OCI-LY3 (cell line): ENCODE measurements at regions not wholly inside any gene's neighbourhood (a gene's known extent, or its start where the extent isn't known, plus 50 kb on each side); places are given as distances from the start of the nearest gene placed in this dataset.

Source experiments
- CTCF ChIP-seq: fragments of 200-600, 300-600 bp; sonication (generic); IDR thresholded peaks from 2 replicates; pipeline ENCODE4 v1.5.1; 2014; ENCODE audit warnings: antibody characterized with exemption, low read length, low read depth
- EZH2phosphoT487 ChIP-seq: fragments of 200-600 bp; shearing (Covaris generic); IDR thresholded peaks from 2 replicates; pipeline ENCODE4 v1.6.1; 2018; ENCODE audit warnings: antibody characterized with exemption, mixed run types, low read depth

GRCh38 chr4:166318810-166319525 is 445.9 kb downstream of the TLL1 start:
- no peak for TF ChIP-seq CTCF
- TF ChIP-seq EZH2phosphoT487, result no peak
